K562 (cell line): ENCODE measurements at regions not wholly inside any gene's neighbourhood (a gene's known extent, or its start where the extent isn't known, plus 50 kb on each side); places are given as distances from the start of the nearest gene placed in this dataset.

Source experiments
- ATAC-seq: fragments of 200-7000 bp; cut with Tn5 transposase; 3 replicates; pipeline ENCODE4 v1.9.1; 2020; ENCODE audit warnings: moderate library complexity
- BruUV-seq: library from RNA; stranded (reverse); fragments of 400-500 nt; replicated peaks from 2 replicates; lab custom pipeline; 2021; lab: Mats Ljungman, UMichigan
- CTCF ChIA-PET: fragments of 300-600 bp; formaldehyde crosslinking; extraction: SDS; loops from one replicate; lab custom pipeline; 2021; ENCODE audit warnings: low intra/inter-chr PET ratio; lab: Yijun Ruan, JAX
- POLR2A ChIA-PET: fragments of 300-600, 350-650 bp; sonication (Branson Sonifier 250); formaldehyde crosslinking; extraction: SDS; loops from one replicate; lab custom pipeline; 2021; ENCODE audit warnings: antibody characterized with exemption, inconsistent platforms; lab: Yijun Ruan, JAX
- DNase-seq, 4 experiments: peaks; one replicate each; pipeline versions ENCODE4 v3.0.0 to v3.0.0-alpha.2; 2011 to 2018; ENCODE audit warnings: low spot score in 3 of 4, mixed read lengths in 3 of 4; ENCODE audit errors: extremely low read depth in 1 of 4
- FAIRE-seq: peaks from 2 replicates; lab custom pipeline; 2011; peaks lifted over from hg19 to GRCh38; lab: Jason Lieb, UNC
- H2AFZ ChIP-seq: 2 replicates; pipeline ENCODE4 v1.6.0; 2011; ENCODE audit warnings: low read depth, low read length, control low read depth, inconsistent platforms
- H3K27ac ChIP-seq: fragments of 200-600 bp; 3 replicates; pipeline ENCODE4 v1.8.0; 2011; ENCODE audit warnings: low read depth, mild to moderate bottlenecking, control low read depth, inconsistent platforms, low read length, moderate library complexity, mixed read lengths; ENCODE audit errors: extremely low read depth
- H3K27me3 ChIP-seq, 2 experiments: fragments of 300-600 bp in 1 of 2; 2 replicates in 1 of 2; 3 replicates in 1 of 2; pipeline versions ENCODE4 v1.6.0 to v1.8.0; 2011; ENCODE audit warnings: inconsistent platforms in 2 of 2, low read length in 2 of 2, mild to moderate bottlenecking in 1 of 2, mixed read lengths in 1 of 2, moderate library complexity in 1 of 2; ENCODE audit not compliant: control insufficient read depth in 2 of 2, insufficient read depth in 2 of 2
- H3K36me3 ChIP-seq: fragments of 300-600 bp; 3 replicates; pipeline ENCODE4 v1.8.0; 2011; ENCODE audit warnings: mild to moderate bottlenecking, low read length, inconsistent platforms; ENCODE audit not compliant: control insufficient read depth, insufficient read depth
- H3K4me1 ChIP-seq, 2 experiments: fragments of 200-600 bp in 1 of 2; replicated peaks in 1 of 2; 2 replicates in 1 of 2; 3 replicates in 1 of 2; pipeline versions ENCODE4 v1.5.1 to v1.8.0; 2011; ENCODE audit warnings: inconsistent platforms in 2 of 2, low read length in 2 of 2, mild to moderate bottlenecking in 1 of 2, mixed read lengths in 1 of 2, moderate library complexity in 1 of 2; ENCODE audit not compliant: control insufficient read depth in 2 of 2, insufficient read depth in 2 of 2
- H3K4me2 ChIP-seq: 2 replicates; pipeline ENCODE4 v1.6.1; 2011; ENCODE audit warnings: low read length, control low read depth, inconsistent platforms, mixed read lengths; ENCODE audit not compliant: insufficient read depth
- H3K4me3 ChIP-seq: fragments of 200-600 bp; sonication (generic), shearing (Covaris generic); 2 replicates; pipeline ENCODE4 v1.5.1; 2016; ENCODE audit warnings: control low read depth, inconsistent platforms
- H3K79me2 ChIP-seq: fragments of 200-600 bp; 3 replicates; pipeline ENCODE4 v1.8.0; 2011; ENCODE audit warnings: low read length, inconsistent platforms; ENCODE audit not compliant: control insufficient read depth, insufficient read depth
- H3K9ac ChIP-seq, 2 experiments: 2 replicates each; pipeline versions ENCODE4 v1.6.0 to v1.6.1; 2011; ENCODE audit warnings: low read depth in 2 of 2, low read length in 2 of 2, control low read depth in 1 of 2, inconsistent platforms in 1 of 2, mild to moderate bottlenecking in 1 of 2, mixed read lengths in 1 of 2; ENCODE audit not compliant: insufficient read depth in 1 of 2
- H3K9me1 ChIP-seq: one replicate; pipeline ENCODE4 v1.6.0; 2011; ENCODE audit warnings: inconsistent platforms, mild to moderate bottlenecking, low read length, moderate library complexity; ENCODE audit not compliant: control insufficient read depth, insufficient read depth
- H3K9me3 ChIP-seq: replicated peaks from 2 replicates; pipeline ENCODE4 v1.5.1; 2011; ENCODE audit warnings: low read depth, low read length, inconsistent platforms; ENCODE audit not compliant: control insufficient read depth, insufficient read depth
- H4K20me1 ChIP-seq: replicated peaks from 2 replicates; pipeline ENCODE4 v1.6.1; 2011; ENCODE audit warnings: low read length, inconsistent platforms, mixed read lengths; ENCODE audit not compliant: control insufficient read depth, insufficient read depth
- GATA2 ChIP-seq: sonication (generic); formaldehyde crosslinking; IDR thresholded peaks from 2 replicates; pipeline ENCODE4 v1.4.0; 2020; ENCODE audit warnings: mild to moderate bottlenecking, missing genetic modification reagents
- STAG1 ChIP-seq: sonication (generic); formaldehyde crosslinking; IDR thresholded peaks from 2 replicates; pipeline ENCODE4 v1.5.0; 2020; ENCODE audit warnings: missing genetic modification reagents, borderline replicate concordance
- WGBS: fragments of 100-300 bp; shearing (Covaris generic); methylation state at CpG from one replicate; pipeline ENCODE4 v1.1.6; 2016; ENCODE audit warnings: low coverage, mixed read lengths; ENCODE audit not compliant: insufficient coverage; ENCODE audit errors: missing lambda C conversion rate; 5-methylcytosine and 5-hydroxymethylcytosine counted together
- in situ Hi-C: fragments of 300-500 bp; cut with MboI; formaldehyde crosslinking; loops from 4 replicates; pipeline ENCODE4 v1.15.0; 2018; ENCODE audit warnings: inconsistent platforms, mixed read lengths
- intact Hi-C: fragments of 100-400 bp; cut with micrococcal nuclease; formaldehyde crosslinking; loops from 2 replicates; pipeline ENCODE4 v1.14.2; 2022
- TF ChIP-seq, protein P1 (sequence below): fragments of 450-650 bp; IDR thresholded peaks from 2 replicates; pipeline ENCODE4 v1.6.1; 2018; ENCODE audit not compliant: partially characterized antibody
- TF ChIP-seq, protein P2 (sequence below): IDR thresholded peaks from 2 replicates; pipeline ENCODE4 v1.6.1; 2012; ENCODE audit warnings: low read depth, low read length, improper control_type of control experiment, borderline replicate concordance

DNA sequence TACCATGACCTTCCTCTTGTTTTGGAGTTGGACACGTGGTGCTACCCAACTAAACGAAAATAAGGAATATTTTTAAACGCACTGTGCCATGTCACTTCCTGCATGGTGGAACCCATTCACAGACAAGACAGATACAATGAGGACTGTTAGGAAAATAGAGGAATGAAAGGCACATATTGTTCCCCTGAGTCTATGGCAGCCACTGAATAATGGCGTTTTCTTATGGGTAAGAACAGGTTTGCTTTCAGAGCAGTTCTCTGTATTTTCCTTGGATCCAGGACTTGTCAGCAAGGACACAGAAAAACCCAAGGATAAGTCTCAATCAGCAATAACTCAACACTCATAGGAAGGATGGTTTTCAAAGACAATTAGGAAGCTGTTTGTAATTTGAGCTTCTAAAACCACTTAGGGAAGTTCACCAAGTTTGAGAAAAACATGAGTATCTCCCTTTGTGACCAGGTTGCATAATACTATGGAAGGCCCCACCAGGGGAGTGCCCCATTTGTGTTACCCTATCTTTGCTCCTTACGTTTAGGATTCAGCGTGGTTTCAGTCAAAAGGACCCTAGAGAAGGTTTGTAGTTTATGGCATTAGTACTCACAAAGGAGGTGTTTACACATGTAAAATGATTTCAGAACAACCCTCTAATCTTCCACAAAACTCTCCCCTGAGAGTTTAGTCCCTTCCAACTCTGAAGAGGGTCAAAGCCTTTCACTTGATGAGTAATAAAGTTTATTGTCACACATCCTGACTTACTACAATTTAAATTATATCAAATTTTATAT lies 487.2 kb upstream of the ATP11B start:
- intact Hi-C loops = no loop called here
- H3K4me1 ChIP-seq = no peaks in the 10 kb centered on the region; a peak in 1 of 5 replicates
- no peak for ATAC-seq
- ChIA-PET POLR2A (no interaction called here), CTCF (no interaction called here)
- no peak overlapping the region for H3K27ac ChIP-seq
- in situ Hi-C loops = no loop called here
- no peaks in the 10 kb centered on the region; a peak in 1 of 5 replicates for H3K27me3 ChIP-seq
- FAIRE-seq = no peak
- BruUV-seq = no TSS peak
- H3K36me3 ChIP-seq = no peaks in the 10 kb centered on the region
- no peaks in the 10 kb centered on the region for H3K79me2 ChIP-seq
- H4K20me1 ChIP-seq = no peaks in the 10 kb centered on the region; the same call in 1 of the 2 replicates
- no peak overlapping the region for H3K4me2 ChIP-seq
- TF ChIP-seq GATA2 (CRISPR knock-in tag) (no peak), STAG1 (CRISPR knock-in tag) (no peak)
- TF ChIP-seq, protein P1, sequence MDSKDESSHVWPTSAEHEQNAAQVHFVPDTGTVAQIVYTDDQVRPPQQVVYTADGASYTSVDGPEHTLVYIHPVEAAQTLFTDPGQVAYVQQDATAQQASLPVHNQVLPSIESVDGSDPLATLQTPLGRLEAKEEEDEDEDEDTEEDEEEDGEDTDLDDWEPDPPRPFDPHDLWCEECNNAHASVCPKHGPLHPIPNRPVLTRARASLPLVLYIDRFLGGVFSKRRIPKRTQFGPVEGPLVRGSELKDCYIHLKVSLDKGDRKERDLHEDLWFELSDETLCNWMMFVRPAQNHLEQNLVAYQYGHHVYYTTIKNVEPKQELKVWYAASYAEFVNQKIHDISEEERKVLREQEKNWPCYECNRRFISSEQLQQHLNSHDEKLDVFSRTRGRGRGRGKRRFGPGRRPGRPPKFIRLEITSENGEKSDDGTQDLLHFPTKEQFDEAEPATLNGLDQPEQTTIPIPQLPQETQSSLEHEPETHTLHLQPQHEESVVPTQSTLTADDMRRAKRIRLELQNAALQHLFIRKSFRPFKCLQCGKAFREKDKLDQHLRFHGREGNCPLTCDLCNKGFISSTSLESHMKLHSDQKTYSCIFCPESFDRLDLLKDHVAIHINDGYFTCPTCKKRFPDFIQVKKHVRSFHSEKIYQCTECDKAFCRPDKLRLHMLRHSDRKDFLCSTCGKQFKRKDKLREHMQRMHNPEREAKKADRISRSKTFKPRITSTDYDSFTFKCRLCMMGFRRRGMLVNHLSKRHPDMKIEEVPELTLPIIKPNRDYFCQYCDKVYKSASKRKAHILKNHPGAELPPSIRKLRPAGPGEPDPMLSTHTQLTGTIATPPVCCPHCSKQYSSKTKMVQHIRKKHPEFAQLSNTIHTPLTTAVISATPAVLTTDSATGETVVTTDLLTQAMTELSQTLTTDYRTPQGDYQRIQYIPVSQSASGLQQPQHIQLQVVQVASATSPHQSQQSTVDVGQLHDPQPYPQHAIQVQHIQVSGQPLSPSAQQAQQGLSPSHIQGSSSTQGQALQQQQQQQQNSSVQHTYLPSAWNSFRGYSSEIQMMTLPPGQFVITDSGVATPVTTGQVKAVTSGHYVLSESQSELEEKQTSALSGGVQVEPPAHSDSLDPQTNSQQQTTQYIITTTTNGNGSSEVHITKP = peak; percentile 80
- TF ChIP-seq, protein P2, sequence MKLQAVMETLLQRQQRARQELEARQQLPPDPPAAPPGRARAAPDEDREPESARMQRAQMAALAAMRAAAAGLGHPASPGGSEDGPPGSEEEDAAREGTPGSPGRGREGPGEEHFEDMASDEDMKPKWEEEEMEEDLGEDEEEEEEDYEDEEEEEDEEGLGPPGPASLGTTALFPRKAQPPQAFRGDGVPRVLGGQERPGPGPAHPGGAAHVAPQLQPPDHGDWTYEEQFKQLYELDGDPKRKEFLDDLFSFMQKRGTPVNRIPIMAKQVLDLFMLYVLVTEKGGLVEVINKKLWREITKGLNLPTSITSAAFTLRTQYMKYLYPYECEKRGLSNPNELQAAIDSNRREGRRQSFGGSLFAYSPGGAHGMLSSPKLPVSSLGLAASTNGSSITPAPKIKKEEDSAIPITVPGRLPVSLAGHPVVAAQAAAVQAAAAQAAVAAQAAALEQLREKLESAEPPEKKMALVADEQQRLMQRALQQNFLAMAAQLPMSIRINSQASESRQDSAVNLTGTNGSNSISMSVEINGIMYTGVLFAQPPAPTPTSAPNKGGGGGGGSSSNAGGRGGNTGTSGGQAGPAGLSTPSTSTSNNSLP = no peak
- WGBS = 1% methylated on average over 6 of the region's 6 CpGs
- H3K9me1 ChIP-seq = no peaks in the 10 kb centered on the region
- H3K4me3 ChIP-seq = no peak overlapping the region
- no peak for DNase-seq
- no peaks in the 10 kb centered on the region for H3K9me3 ChIP-seq
- H3K9ac ChIP-seq = no peak overlapping the region
- no peak overlapping the region for H2AFZ ChIP-seq
